ENCODE measurements at regions not wholly inside any gene's neighbourhood (a gene's known extent, or its start where the extent isn't known, plus 50 kb on each side); places are given as distances from the start of the nearest gene placed in this dataset.
A peak's percentile ranks its signal among the peaks of the same experiment; 100 is the strongest.

GRCh38 chr6:26163427-26164119, 76.3 kb downstream of the HFE start:
- H3K27me3 Mint-ChIP-seq: no peaks in the 10 kb centered on the region
- TF ChIP-seq CTCF (IDR thresholded peaks at IDR 0.05) (no peak), EZH2 (IDR thresholded peaks at IDR 0.05; ENCODE audit: borderline replicate concordance, insufficient read depth, low read depth, low read length, poor library complexity, severe bottlenecking) (no peak)
- DNase-seq (no peak), ATAC-seq (ENCODE audit: low read depth) (no peak)
- Histone ChIP-seq H3K9ac (ENCODE audit: low read length) (no peak overlapping the region), H4K20me1 (ENCODE audit: control insufficient read depth, insufficient read depth, low read length, poor library complexity, severe bottlenecking) (peaks cover 4% of the 10 kb centered on the region), H3K27ac (ENCODE audit: low read length in 2 of 2) (peak overlapping the region in 1 of 2 donors; percentile 30), H3K4me1 (ENCODE audit: control insufficient read depth in 2 of 2, insufficient read depth in 2 of 2, low read length in 2 of 2) (peaks cover 15 to 23% of the 10 kb centered on the region in 2 donors), H3K79me2 (ENCODE audit: control insufficient read depth, insufficient read depth, low read length) (peaks cover 86% of the 10 kb centered on the region), H3K4me2 (replicated peaks; ENCODE audit: low read depth, low read length, poor library complexity, severe bottlenecking) (no peak overlapping the region), H3K27me3 (replicated peaks in 1 of 4; ENCODE audit: control extremely low read depth in 1 of 4, control insufficient read depth in 3 of 4, insufficient read depth in 4 of 4, low read length in 3 of 4) (no peaks in the 10 kb centered on the region), H3K9me3 (ENCODE audit: control extremely low read depth in 1 of 3, control insufficient read depth in 2 of 3, insufficient read depth in 1 of 3, low read length in 2 of 3) (no peaks in the 10 kb centered on the region), H3K4me3 (ENCODE audit: control extremely low read depth in 1 of 5, extremely low read depth in 1 of 5, insufficient read depth in 1 of 5, low read depth in 2 of 5, low read length in 4 of 5) (no peak overlapping the region), H2AFZ (ENCODE audit: insufficient read depth, low read depth, low read length, poor library complexity, severe bottlenecking) (no peak overlapping the region), H3K36me3 (replicated peaks in 1 of 2; ENCODE audit: control extremely low read depth in 1 of 2, control insufficient read depth in 1 of 2, extremely low read depth in 1 of 2, insufficient read depth in 2 of 2, low read length in 1 of 2) (peaks cover 2 to 16% of the 10 kb centered on the region in 2 experiments)
- 95% methylated on average over 5 of the region's 11 CpGs for WGBS (ENCODE audit: insufficient coverage)
- peak overlapping the region; percentile 23 for H3K4me3 Mint-ChIP-seq
- intact Hi-C loops (cut with micrococcal nuclease): no loop called here
- ChIA-PET CTCF (interaction anchor here (1.7 kb wide), 1 partner anchor 9 kb away, joined by 5 read pairs; no protein-coding TSS in a partner anchor), POLR2A (interaction anchor here (1.7 kb wide), 1 partner anchor 9 kb away, joined by 3 read pairs; no protein-coding TSS in a partner anchor)
- H3K9me3 Mint-ChIP-seq (ENCODE audit: insufficient read depth): no peaks in the 10 kb centered on the region
- peak overlapping the region; percentile 56 for H3K27ac Mint-ChIP-seq
- peaks cover 29% of the 10 kb centered on the region for H3K4me1 Mint-ChIP-seq

GRCh38 chr6:26164120-26164505, 76.9 kb downstream of the HFE start:
- no peaks in the 10 kb centered on the region for H3K9me3 Mint-ChIP-seq (ENCODE audit: insufficient read depth)
- H3K27ac Mint-ChIP-seq: peak overlapping the region; percentile 65

More at GRCh38 chr6:26164120-26164505, 76.9 kb downstream of the HFE start:
- peaks cover 27% of the 10 kb centered on the region for H3K4me1 Mint-ChIP-seq
- Histone ChIP-seq H4K20me1 (ENCODE audit: control insufficient read depth, insufficient read depth, low read length, poor library complexity, severe bottlenecking) (no peaks in the 10 kb centered on the region), H3K27me3 (replicated peaks in 1 of 4; ENCODE audit: control extremely low read depth in 1 of 4, control insufficient read depth in 3 of 4, insufficient read depth in 4 of 4, low read length in 3 of 4) (no peaks in the 10 kb centered on the region), H2AFZ (ENCODE audit: insufficient read depth, low read depth, low read length, poor library complexity, severe bottlenecking) (no peak overlapping the region), H3K27ac (ENCODE audit: low read length in 2 of 2) (no peak overlapping the region), H3K4me2 (replicated peaks; ENCODE audit: low read depth, low read length, poor library complexity, severe bottlenecking) (no peak overlapping the region), H3K9ac (ENCODE audit: low read length) (no peak overlapping the region), H3K79me2 (ENCODE audit: control insufficient read depth, insufficient read depth, low read length) (peaks cover 84% of the 10 kb centered on the region), H3K9me3 (ENCODE audit: control extremely low read depth in 1 of 3, control insufficient read depth in 2 of 3, insufficient read depth in 1 of 3, low read length in 2 of 3) (no peaks in the 10 kb centered on the region), H3K36me3 (replicated peaks in 1 of 2; ENCODE audit: control extremely low read depth in 1 of 2, control insufficient read depth in 1 of 2, extremely low read depth in 1 of 2, insufficient read depth in 2 of 2, low read length in 1 of 2) (peaks cover 2 to 16% of the 10 kb centered on the region in 2 experiments), H3K4me3 (ENCODE audit: control extremely low read depth in 1 of 5, extremely low read depth in 1 of 5, insufficient read depth in 1 of 5, low read depth in 2 of 5, low read length in 4 of 5) (no peak overlapping the region), H3K4me1 (ENCODE audit: control insufficient read depth in 2 of 2, insufficient read depth in 2 of 2, low read length in 2 of 2) (peaks cover 17 to 23% of the 10 kb centered on the region in 2 donors)
- TF ChIP-seq CTCF (IDR thresholded peaks at IDR 0.05) (no peak), EZH2 (IDR thresholded peaks at IDR 0.05; ENCODE audit: borderline replicate concordance, insufficient read depth, low read depth, low read length, poor library complexity, severe bottlenecking) (no peak)
- no peak for DNase-seq
- no CpG with 5 or more reads among the region's 1 CpG for WGBS (ENCODE audit: insufficient coverage)
- H3K27me3 Mint-ChIP-seq: no peaks in the 10 kb centered on the region
- ChIA-PET CTCF (interaction anchor here (1.7 kb wide), 1 partner anchor 9 kb away, joined by 5 read pairs; no protein-coding TSS in a partner anchor), POLR2A (interaction anchor here (1.7 kb wide), 1 partner anchor 8 kb away, joined by 3 read pairs; no protein-coding TSS in a partner anchor)
- H3K4me3 Mint-ChIP-seq: no peak overlapping the region
- ATAC-seq (ENCODE audit: low read depth): no peak
- intact Hi-C loops (cut with micrococcal nuclease): no loop called here

Measured in B cell (primary cell).